H7 (cell line): ENCODE measurements at regions not wholly inside any gene's neighbourhood (a gene's known extent, or its start where the extent isn't known, plus 50 kb on each side); places are given as distances from the start of the nearest gene placed in this dataset.

Experiments used
- DNase-seq: peaks from one replicate; pipeline ENCODE4 v3.0.0; 2012
- H3K27me3 ChIP-seq: 2 replicates; pipeline ENCODE4 v1.6.0; 2011; ENCODE audit warnings: mild to moderate bottlenecking, low read length; ENCODE audit not compliant: control insufficient read depth, insufficient read depth
- H3K36me3 ChIP-seq: replicated peaks from 2 replicates; pipeline ENCODE4 v1.5.1; 2011; ENCODE audit warnings: low read length; ENCODE audit not compliant: control insufficient read depth, insufficient read depth
- H3K4me3 ChIP-seq: 2 replicates; pipeline ENCODE4 v1.5.1; 2011; ENCODE audit warnings: low read depth, mild to moderate bottlenecking, control low read depth, low read length, moderate library complexity; ENCODE audit not compliant: insufficient read depth

DNA sequence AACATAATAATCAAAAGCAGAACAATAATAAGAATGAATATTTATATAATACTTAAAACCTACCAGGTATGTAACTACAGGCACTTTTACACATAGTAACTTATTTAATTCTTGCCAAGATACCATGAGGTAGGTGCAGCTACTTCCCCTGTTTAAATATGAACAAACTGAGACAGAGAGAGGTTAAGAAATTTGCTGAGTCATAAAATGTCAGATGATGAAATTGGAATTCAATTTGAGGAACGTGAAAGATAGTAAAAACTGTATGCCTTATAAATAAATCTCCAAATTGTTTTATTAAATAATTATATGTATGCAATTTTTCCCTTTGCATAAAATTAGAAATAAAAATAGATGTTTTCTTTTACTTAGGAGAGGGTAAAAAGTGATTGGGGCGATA lies 1103.3 kb upstream of the NRXN1 start:
- Histone ChIP-seq H3K36me3 (no peaks in the 10 kb centered on the region), H3K4me3 (no peak overlapping the region), H3K27me3 (no peaks in the 10 kb centered on the region)
- DNase-seq, result no peak

DNA sequence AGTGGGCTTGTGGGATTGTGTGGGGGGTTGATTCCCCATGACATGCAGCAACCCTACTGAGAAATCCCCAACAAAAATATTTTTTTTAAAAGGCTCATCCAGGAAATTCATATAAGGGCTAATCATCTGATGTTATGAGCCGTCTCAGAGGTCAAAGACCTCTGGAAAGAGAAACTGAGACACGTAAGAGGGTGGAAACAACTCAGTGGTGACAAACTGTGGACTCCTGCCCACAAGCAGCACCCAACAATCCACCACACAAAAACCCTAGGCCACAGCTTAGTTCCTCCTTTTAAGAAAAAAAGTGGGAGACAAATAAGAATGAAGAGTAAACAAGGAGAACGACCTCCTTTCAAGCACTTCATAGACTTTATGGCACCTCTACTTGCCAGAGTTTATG lies 1096.1 kb upstream of the NRXN1 start:
- DNase-seq, result no peak
- H3K4me3 ChIP-seq, result no peak overlapping the region
- H3K27me3 ChIP-seq, result no peaks in the 10 kb centered on the region
- H3K36me3 ChIP-seq, result no peaks in the 10 kb centered on the region

DNA sequence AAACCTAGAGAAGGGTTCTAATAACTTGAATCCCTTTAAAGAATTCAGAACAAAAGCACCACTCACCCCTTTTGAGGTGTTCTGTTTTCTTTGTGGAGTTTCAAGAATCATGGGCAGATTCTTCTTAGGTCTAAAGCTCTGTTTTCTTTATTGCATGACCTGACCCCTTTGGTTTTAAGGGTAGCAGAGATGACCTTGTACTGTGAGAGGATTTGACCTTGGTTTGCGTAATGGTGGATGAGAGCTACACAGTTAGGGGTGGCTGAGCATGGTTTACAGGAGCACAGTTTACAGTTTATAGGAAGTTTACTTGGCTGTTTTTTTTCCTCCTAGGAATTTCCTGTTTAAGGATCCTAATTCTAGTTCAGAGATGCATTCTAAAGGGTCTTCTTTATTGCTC lies 1095.6 kb upstream of the NRXN1 start:
- DNase-seq, result no peak
- H3K36me3 ChIP-seq, result no peaks in the 10 kb centered on the region
- no peak overlapping the region for H3K4me3 ChIP-seq
- no peaks in the 10 kb centered on the region for H3K27me3 ChIP-seq

DNA sequence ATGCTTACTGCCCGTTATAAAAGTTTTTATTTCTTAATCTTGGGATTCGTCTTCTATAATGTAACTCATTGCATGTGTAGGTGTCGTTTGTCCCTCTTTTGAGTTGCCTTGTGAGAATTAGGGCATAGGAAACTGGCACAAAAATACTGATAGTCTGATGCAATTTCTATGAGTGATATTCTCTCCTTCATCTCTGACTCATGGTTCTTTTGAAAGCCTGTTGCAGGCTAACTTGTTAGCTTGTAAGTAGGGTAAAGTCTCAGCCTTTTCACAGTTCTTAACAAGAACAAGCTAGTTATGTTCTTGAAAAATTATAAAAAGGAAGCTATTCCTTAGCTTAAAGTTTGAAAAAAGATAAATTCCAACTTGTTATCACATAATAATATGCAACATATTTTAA lies 1085.4 kb upstream of the NRXN1 start:
- no peak overlapping the region for H3K4me3 ChIP-seq
- no peak for DNase-seq
- H3K27me3 ChIP-seq, result no peaks in the 10 kb centered on the region
- no peaks in the 10 kb centered on the region for H3K36me3 ChIP-seq

DNA sequence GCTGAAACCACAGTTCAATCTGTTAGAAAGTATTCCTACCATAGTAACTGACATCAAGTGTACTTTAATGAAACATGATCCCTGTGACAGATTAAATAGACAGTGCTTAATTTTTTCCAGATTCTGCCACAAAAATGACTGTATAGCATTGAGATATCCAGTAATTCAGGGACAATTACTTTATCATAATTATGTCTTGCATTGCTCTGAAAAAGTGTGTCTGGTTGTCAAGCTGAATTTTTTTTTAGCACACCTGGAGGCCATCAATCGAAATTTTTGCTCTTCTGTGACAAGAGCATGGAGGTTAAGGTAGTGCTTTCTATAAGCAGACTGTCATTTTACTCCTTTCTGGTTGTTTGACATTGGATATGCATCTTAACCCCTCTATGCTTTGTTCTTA lies 1083.8 kb upstream of the NRXN1 start:
- Histone ChIP-seq H3K27me3 (no peaks in the 10 kb centered on the region), H3K36me3 (no peaks in the 10 kb centered on the region), H3K4me3 (no peak overlapping the region)
- no peak for DNase-seq

DNA sequence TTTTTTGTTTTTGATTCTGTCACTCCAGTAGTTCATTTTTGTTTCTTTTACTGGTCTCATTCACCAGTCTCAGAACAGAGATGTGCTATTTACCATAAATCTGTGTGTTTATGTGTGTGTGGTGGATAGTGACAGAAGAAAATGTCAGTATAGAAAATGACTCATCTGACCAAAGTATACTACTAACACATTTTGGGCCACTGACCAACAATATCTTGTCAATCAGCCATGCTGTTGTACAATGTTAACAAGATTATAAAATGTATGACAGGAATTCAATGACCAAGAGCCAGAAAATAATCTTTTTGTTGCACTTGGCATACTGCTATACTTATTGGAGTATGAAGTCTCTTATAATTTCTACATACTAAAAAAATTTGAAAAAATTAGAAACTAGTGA lies 1081.4 kb upstream of the NRXN1 start:
- no peak for DNase-seq
- Histone ChIP-seq H3K27me3 (no peaks in the 10 kb centered on the region), H3K36me3 (no peaks in the 10 kb centered on the region), H3K4me3 (no peak overlapping the region)

DNA sequence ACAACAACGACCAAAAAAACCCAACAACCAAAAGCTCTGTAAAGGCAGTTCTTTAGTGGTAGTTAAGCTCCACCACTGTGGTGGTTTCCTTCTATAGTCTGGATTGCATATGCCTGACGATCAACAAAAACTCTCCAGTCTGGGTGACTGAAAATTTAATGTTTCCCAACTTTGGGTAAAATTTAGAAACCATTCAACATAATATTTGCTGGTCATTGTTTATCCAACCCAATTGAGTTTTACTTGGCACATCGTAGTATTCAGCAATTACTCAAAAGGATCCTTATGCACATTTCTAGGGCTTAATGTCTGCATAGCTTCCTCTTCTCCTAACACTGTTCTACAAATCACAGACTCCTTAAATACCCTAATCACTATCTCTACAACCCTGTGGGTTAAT lies 1080.2 kb upstream of the NRXN1 start:
- Histone ChIP-seq H3K36me3 (no peaks in the 10 kb centered on the region), H3K27me3 (no peaks in the 10 kb centered on the region), H3K4me3 (no peak overlapping the region)
- no peak for DNase-seq

DNA sequence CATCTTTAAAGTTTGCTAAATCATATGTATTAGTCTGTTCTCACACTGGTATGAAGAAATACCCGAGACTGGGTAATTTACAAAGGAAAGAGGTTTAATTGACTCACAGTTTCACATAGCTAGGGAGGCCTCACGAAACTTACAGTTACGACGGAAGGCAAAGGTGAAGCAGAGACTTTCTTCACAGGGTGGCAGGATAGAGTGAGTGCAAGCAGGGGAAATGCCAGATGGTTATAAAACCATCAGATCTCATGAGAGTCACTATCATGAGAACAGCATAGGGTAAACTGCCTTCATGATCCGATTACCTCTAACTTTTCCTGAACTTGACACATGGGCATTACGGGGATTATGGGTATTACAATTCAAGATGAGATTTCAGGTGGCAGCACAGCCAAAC lies 1075.2 kb upstream of the NRXN1 start:
- no peak for DNase-seq
- H3K27me3 ChIP-seq, result no peaks in the 10 kb centered on the region
- H3K4me3 ChIP-seq, result no peak overlapping the region
- no peaks in the 10 kb centered on the region for H3K36me3 ChIP-seq

DNA sequence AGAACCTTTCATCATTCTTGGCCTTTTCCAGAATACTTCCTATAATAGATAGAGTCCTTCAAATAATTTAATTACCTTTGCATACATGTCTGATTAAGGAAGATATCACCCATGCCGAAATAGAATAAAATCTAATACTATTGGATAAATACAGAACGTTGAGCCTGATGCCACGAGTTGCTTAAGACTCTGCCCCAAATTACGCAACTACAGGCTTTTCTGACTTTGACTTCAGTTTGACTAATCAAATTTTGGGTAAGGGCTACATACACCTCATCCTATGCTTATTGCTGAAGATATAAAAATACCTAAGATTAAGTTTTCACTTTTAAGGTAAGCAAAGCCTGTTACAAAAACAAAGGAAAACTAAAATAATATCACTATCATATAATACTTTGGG lies 1065.1 kb upstream of the NRXN1 start:
- no peak for DNase-seq

DNA sequence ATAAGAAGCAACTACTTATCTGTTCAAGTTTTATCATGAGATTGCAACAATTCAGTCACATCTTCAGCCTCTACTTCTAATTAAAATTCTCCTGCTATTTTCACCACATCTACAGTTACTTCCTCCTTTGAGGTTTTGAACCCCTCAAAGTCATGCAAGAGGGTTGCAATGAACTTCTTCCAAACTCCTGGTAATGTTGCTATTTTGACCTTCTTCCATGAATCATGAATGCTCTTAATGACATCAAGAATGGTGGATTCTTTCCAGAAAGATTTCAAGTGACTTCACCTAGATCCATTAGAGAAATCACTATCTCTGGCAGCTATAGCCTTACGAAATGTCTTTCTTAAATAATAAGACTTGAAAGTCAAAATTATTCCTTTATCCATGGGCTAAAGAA lies 1052.8 kb upstream of the NRXN1 start:
- DNase-seq, result no peak
- Histone ChIP-seq H3K4me3 (no peak overlapping the region), H3K27me3 (no peaks in the 10 kb centered on the region), H3K36me3 (no peaks in the 10 kb centered on the region)

More for the DNA sequence above, 1065.1 kb upstream of the NRXN1 start:
- Histone ChIP-seq H3K36me3 (no peaks in the 10 kb centered on the region), H3K27me3 (no peaks in the 10 kb centered on the region), H3K4me3 (no peak overlapping the region)

DNA sequence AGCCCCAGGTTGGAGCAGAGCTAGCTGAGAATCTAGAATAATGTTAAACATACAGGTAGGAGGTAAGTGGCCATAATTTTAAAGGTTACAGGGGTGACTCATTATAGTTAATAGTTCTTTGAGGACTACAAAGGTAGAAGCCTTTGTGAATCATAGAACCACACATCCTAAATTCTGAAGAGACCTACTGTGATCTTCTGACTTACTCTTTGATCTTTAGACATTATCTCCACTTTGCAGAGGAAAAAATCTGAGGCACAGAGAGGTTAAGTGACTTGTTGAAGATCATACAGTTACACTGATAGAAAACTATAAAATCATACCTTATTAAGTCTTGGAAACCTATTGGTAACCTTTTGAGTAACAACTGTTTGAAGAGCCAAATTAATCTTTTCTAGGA lies 1051.3 kb upstream of the NRXN1 start:
- Histone ChIP-seq H3K36me3 (no peaks in the 10 kb centered on the region), H3K4me3 (no peak overlapping the region), H3K27me3 (no peaks in the 10 kb centered on the region)
- no peak for DNase-seq

DNA sequence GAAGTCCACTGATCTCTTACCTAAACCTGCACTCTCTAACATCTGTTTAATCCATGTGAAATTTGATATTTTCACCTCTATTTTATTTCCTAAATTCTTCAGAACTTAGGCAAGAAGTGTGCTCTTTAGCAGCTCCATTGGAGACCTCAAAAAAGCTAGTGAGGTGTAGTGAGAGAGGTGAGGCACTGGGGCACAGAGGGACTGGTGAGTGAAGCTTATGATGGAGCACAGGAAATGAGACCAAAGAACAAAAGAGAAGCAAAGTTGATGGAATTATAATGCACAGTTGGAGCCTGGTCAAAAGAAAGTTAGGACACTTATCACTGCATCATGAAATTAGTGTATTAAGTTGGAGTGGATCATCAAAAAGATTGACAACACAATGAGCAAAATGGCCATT lies 1050.7 kb upstream of the NRXN1 start:
- H3K27me3 ChIP-seq, result no peaks in the 10 kb centered on the region
- H3K36me3 ChIP-seq, result no peaks in the 10 kb centered on the region
- DNase-seq, result no peak
- no peak overlapping the region for H3K4me3 ChIP-seq

DNA sequence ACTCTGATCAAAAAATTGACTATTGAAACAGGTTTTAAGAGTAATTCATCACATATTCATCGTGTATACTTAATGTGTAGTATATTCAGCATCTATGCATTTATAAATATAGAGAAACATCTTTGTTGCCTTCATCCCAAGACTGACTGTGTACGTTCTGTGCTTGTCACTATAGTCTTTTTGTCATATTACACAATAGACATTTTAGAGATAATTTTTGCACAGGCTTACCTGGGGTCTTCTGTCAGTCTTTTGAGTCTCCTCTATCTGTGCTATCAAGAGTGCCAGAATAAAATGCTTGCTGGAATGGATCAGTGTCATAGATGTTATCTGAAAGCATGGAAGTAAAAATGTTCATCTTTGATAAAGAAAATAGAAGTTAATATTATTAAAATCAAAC lies 1047.7 kb upstream of the NRXN1 start:
- no peak overlapping the region for H3K4me3 ChIP-seq

DNA sequence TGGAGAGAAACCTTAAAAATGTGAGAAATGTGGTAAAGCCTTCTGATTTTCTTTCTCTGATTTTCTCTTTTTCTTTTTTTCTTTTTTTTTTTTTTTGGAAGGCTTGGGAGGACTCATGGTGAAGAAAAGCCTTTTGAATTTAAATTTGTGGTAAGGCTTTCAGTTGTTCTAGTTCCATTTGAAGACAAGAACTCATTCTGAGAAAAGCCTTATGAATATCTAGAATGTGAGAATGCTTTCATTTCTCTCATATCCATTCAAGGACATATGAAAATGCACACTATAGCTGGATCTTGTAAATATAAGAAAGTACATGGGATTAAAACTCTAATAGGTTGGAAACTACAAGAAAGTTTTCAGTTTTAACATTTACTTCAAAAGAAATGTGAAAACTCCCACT lies 1045.2 kb upstream of the NRXN1 start:
- H3K27me3 ChIP-seq, result no peaks in the 10 kb centered on the region

More for the DNA sequence above, 1047.7 kb upstream of the NRXN1 start:
- Histone ChIP-seq H3K36me3 (no peaks in the 10 kb centered on the region), H3K27me3 (no peaks in the 10 kb centered on the region)
- no peak for DNase-seq

DNA sequence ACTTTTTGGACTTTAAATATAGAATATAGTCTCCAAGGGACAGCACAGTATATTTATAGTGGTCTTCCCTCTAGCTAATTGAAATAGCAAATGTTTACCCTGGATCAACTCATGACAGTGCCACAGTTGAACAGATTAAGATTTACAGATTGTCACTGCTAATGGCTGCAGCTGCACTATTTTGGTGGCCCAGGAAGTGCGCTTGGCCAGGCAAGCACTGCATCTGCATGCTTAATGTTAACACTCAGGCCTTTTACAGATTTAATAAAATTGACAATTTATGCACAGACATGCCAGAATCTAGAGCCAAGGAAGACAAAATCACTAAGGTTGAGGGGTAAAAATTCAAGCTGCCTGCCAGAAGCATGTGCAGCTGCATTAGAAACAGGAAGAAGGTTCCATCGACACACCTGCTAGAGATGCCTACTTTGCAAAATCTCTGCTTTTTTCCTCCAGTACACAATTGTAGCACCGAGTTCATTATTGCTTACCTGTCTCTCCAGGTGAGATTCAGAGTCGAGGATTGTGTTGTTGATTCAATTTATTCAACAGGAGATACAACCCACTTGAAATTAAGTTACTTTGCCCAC lies 1042.3 kb upstream of the NRXN1 start:
- Histone ChIP-seq H3K27me3 (no peaks in the 10 kb centered on the region), H3K4me3 (no peak overlapping the region), H3K36me3 (no peaks in the 10 kb centered on the region)
- no peak for DNase-seq

More for the DNA sequence above, 1045.2 kb upstream of the NRXN1 start:
- H3K4me3 ChIP-seq, result no peak overlapping the region
- no peaks in the 10 kb centered on the region for H3K36me3 ChIP-seq
- DNase-seq, result no peak

DNA sequence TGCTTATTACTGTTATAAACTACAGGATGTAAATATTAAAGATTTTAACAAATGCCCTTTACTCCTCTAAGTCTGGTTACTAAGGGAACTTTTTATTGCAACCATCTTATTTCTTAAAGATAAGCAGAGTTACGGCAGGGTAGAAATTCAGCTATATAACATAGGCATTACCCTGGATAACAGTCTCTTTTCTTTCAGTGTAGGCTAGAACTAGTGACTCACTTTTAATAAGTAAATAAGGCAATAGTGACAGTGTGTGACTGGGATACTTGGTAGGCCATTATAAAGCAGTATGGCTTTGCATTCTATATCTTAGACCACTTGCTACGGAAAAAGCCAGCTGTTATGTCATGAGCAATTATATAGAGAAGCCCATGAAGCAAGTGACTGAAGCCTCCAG lies 1041.0 kb upstream of the NRXN1 start:
- Histone ChIP-seq H3K4me3 (no peak overlapping the region), H3K36me3 (no peaks in the 10 kb centered on the region), H3K27me3 (no peaks in the 10 kb centered on the region)
- DNase-seq, result no peak
